NCI-H2196 (cell line): ENCODE measurements at regions not wholly inside any gene's neighbourhood (a gene's known extent, or its start where the extent isn't known, plus 50 kb on each side); places are given as distances from the start of the nearest gene placed in this dataset.
"Not testable (repeated sequence)": the region's sequence is repeated elsewhere in the genome, so short reads cannot be mapped to it uniquely, and the experiment has no call there.

ENCODE experiments used
- DNase-seq: peaks from one replicate; lab custom pipeline; 2025; ENCODE audit not compliant: unreplicated experiment; lab: John Stamatoyannopoulos, UW

- DNase-seq = no peak
These were observed 127.8 kb upstream of the CCDC180 start for GRCh38 chr9:97179616-97180015.

GRCh38 chr9:97176206-97176605, 131.3 kb upstream of the CCDC180 start:
- DNase-seq = no peak

- DNase-seq = not testable (repeated sequence)
These were observed 129.2 kb upstream of the CTSV start for GRCh38 chr9:97168174-97168573.

- not testable (repeated sequence) for DNase-seq
These were observed 127.7 kb upstream of the CTSV start for GRCh38 chr9:97166496-97167138.

- no peak for DNase-seq
These were observed 121.3 kb upstream of the CTSV start for GRCh38 chr9:97160255-97160654.

- not testable (repeated sequence) for DNase-seq
These were observed 119.8 kb upstream of the CTSV start for GRCh38 chr9:97158722-97159121.

GRCh38 chr9:97155441-97155840, 116.5 kb upstream of the CTSV start:
- not testable (repeated sequence) for DNase-seq

GRCh38 chr9:97153967-97154366, 115.0 kb upstream of the CTSV start:
- DNase-seq = no peak

GRCh38 chr9:97153160-97153559, 114.2 kb upstream of the CTSV start:
- DNase-seq = not testable (repeated sequence)

- DNase-seq = not testable (repeated sequence)
These were observed 111.5 kb upstream of the CTSV start for GRCh38 chr9:97150471-97150870.

GRCh38 chr9:97148428-97148827, 109.5 kb upstream of the CTSV start:
- not testable (repeated sequence) for DNase-seq

GRCh38 chr9:97145680-97146079, 106.7 kb upstream of the CTSV start:
- DNase-seq = not testable (repeated sequence)

GRCh38 chr9:97140566-97140965, 101.6 kb upstream of the CTSV start:
- no peak for DNase-seq

GRCh38 chr9:97136421-97136820, 97.5 kb upstream of the CTSV start:
- no peak for DNase-seq

- not testable (repeated sequence) for DNase-seq
These were observed 95.0 kb upstream of the CTSV start for GRCh38 chr9:97133966-97134365.

GRCh38 chr9:97132865-97133264, 93.9 kb upstream of the CTSV start:
- DNase-seq = no peak

GRCh38 chr9:97130864-97131263, 91.9 kb upstream of the CTSV start:
- not testable (repeated sequence) for DNase-seq

GRCh38 chr9:97130387-97130786, 91.4 kb upstream of the CTSV start:
- DNase-seq = not testable (repeated sequence)

- no peak for DNase-seq
These were observed 90.0 kb upstream of the CTSV start for GRCh38 chr9:97128919-97129318.

GRCh38 chr9:97124256-97124655, 85.3 kb upstream of the CTSV start:
- no peak for DNase-seq

GRCh38 chr9:97110696-97111095, 71.8 kb upstream of the CTSV start:
- DNase-seq = no peak

- DNase-seq = no peak
These were observed 70.4 kb upstream of the CTSV start for GRCh38 chr9:97109194-97109811.

GRCh38 chr9:97105220-97105619, 66.3 kb upstream of the CTSV start:
- not testable (repeated sequence) for DNase-seq
